B cell (primary cell): ENCODE measurements at regions not wholly inside any gene's neighbourhood (a gene's known extent, or its start where the extent isn't known, plus 50 kb on each side); places are given as distances from the start of the nearest gene placed in this dataset.

Experiments used
- ATAC-seq: fragments of 200-7000 bp; cut with Tn5 transposase; one replicate; pipeline ENCODE4 v1.10.0; 2021; ENCODE audit warnings: low read depth, mild to moderate bottlenecking, moderate number of reproducible peaks, moderate library complexity
- CTCF ChIA-PET: fragments of 350-600 bp; sonication (Branson Sonifier 250); formaldehyde crosslinking; loops from one replicate; lab custom pipeline; 2021; ENCODE audit warnings: antibody characterized with exemption, inconsistent platforms; lab: Charles Lee
- POLR2A ChIA-PET: fragments of 350-600 bp; sonication (Branson Sonifier 250); formaldehyde crosslinking; loops from one replicate; lab custom pipeline; 2021; ENCODE audit warnings: antibody characterized with exemption; lab: Charles Lee
- DNase-seq: peaks from one replicate; pipeline ENCODE4 v3.0.0; 2013
- H2AFZ ChIP-seq: 2 replicates; pipeline ENCODE4 v1.6.1; 2012; ENCODE audit warnings: mild to moderate bottlenecking, low read depth, low read length; ENCODE audit not compliant: insufficient read depth, poor library complexity, severe bottlenecking
- H3K27ac ChIP-seq, 2 donors: 1 replicate in 1 of 2; 2 replicates in 1 of 2; pipeline ENCODE4 v1.5.1; 2012 to 2013; ENCODE audit warnings: low read length in 2 of 2, mild to moderate bottlenecking in 2 of 2, moderate library complexity in 1 of 2
- H3K27me3 ChIP-seq, 4 experiments: fragments of 200-600 bp in 1 of 4; sonication (generic) in 1 of 4; replicated peaks in 1 of 4; 1 replicate in 2 of 4; 2 replicates in 2 of 4; pipeline versions ENCODE4 v1.6.1 to v1.7.0; 2013 to 2016; ENCODE audit warnings: low read length in 3 of 4, mild to moderate bottlenecking in 2 of 4, mixed read lengths in 1 of 4, moderate library complexity in 1 of 4; ENCODE audit not compliant: insufficient read depth in 4 of 4, control insufficient read depth in 3 of 4; ENCODE audit errors: control extremely low read depth in 1 of 4
- H3K36me3 ChIP-seq, 2 experiments: replicated peaks in 1 of 2; 1 replicate in 1 of 2; 2 replicates in 1 of 2; pipeline versions ENCODE4 v1.6.1 to v1.7.1; 2013; ENCODE audit warnings: low read length in 1 of 2; ENCODE audit not compliant: insufficient read depth in 2 of 2, control insufficient read depth in 1 of 2; ENCODE audit errors: control extremely low read depth in 1 of 2, extremely low read depth in 1 of 2
- H3K4me1 ChIP-seq, 2 donors: fragments of 200-600 bp in 1 of 2; sonication (generic) in 1 of 2; 1 replicate in 1 of 2; 2 replicates in 1 of 2; pipeline versions ENCODE4 v1.5.1 to v1.6.1; 2013 to 2017; ENCODE audit warnings: low read length in 2 of 2; ENCODE audit not compliant: control insufficient read depth in 2 of 2, insufficient read depth in 2 of 2
- H3K4me2 ChIP-seq: replicated peaks from 2 replicates; pipeline ENCODE3; 2012; ENCODE audit warnings: mild to moderate bottlenecking, low read depth, low read length; ENCODE audit not compliant: poor library complexity, severe bottlenecking
- H3K4me3 ChIP-seq, 5 experiments: fragments of 200-600 bp in 1 of 5; sonication (generic) in 1 of 5; 1 replicate in 3 of 5; 2 replicates in 2 of 5; pipeline versions ENCODE4 v1.5.1 to v1.7.0; 2011 to 2016; ENCODE audit warnings: low read length in 4 of 5, mild to moderate bottlenecking in 4 of 5, low read depth in 2 of 5, control low read depth in 1 of 5, moderate library complexity in 1 of 5; ENCODE audit not compliant: insufficient read depth in 1 of 5; ENCODE audit errors: control extremely low read depth in 1 of 5, extremely low read depth in 1 of 5
- H3K79me2 ChIP-seq: fragments of 200-600 bp; sonication (generic); one replicate; pipeline ENCODE4 v1.6.0; 2016; ENCODE audit warnings: low read length; ENCODE audit not compliant: control insufficient read depth, insufficient read depth
- H3K9ac ChIP-seq: fragments of 200-600 bp; sonication (generic); 2 replicates; pipeline ENCODE4 v1.6.1; 2017; ENCODE audit warnings: mild to moderate bottlenecking, low read length, moderate library complexity
- H3K9me3 ChIP-seq, 3 donors: one replicate each; pipeline versions ENCODE4 v1.6.1 to v1.7.1; 2013; ENCODE audit warnings: low read length in 2 of 3; ENCODE audit not compliant: control insufficient read depth in 2 of 3, insufficient read depth in 1 of 3; ENCODE audit errors: control extremely low read depth in 1 of 3
- H4K20me1 ChIP-seq: 2 replicates; pipeline ENCODE4 v1.6.0; 2012; ENCODE audit warnings: mild to moderate bottlenecking, low read length; ENCODE audit not compliant: insufficient read depth, control insufficient read depth, poor library complexity, severe bottlenecking
- H3K27ac Mint-ChIP-seq: one replicate; pipeline ENCODE4 v1.8.0; 2021; ENCODE audit warnings: mixed read lengths
- H3K27me3 Mint-ChIP-seq: one replicate; pipeline ENCODE4 v1.8.0; 2021; ENCODE audit warnings: mixed read lengths
- H3K4me1 Mint-ChIP-seq: one replicate; pipeline ENCODE4 v1.8.0; 2021; ENCODE audit warnings: mixed read lengths
- H3K4me3 Mint-ChIP-seq: one replicate; pipeline ENCODE4 v1.8.0; 2021; ENCODE audit warnings: mixed read lengths
- H3K9me3 Mint-ChIP-seq: one replicate; pipeline ENCODE4 v1.8.0; 2022; ENCODE audit warnings: mixed read lengths; ENCODE audit not compliant: insufficient read depth
- CTCF ChIP-seq: fragments of 200-600 bp; IDR thresholded peaks from one replicate; pipeline ENCODE4 v1.8.0; 2022; ENCODE audit warnings: antibody characterized with exemption, mild to moderate bottlenecking
- EZH2 ChIP-seq: IDR thresholded peaks from 2 replicates; pipeline ENCODE4 v1.6.1; 2012; ENCODE audit warnings: borderline replicate concordance, low read depth, mild to moderate bottlenecking, moderate library complexity, low read length; ENCODE audit not compliant: insufficient read depth, poor library complexity, severe bottlenecking
- WGBS: methylation state at CpG from one replicate; pipeline ENCODE4 v1.1.5; 2013; ENCODE audit warnings: missing lambda C conversion rate; ENCODE audit not compliant: insufficient coverage; 5-methylcytosine and 5-hydroxymethylcytosine counted together
- intact Hi-C: fragments of 100-400 bp; cut with micrococcal nuclease; formaldehyde crosslinking; loops from one replicate; pipeline ENCODE4 v1.10.0; 2022

- H3K4me3 ChIP-seq, result no peak overlapping the region
- no peak overlapping the region for H3K9ac ChIP-seq
- H3K9me3 Mint-ChIP-seq, result no peaks in the 10 kb centered on the region
- ChIA-PET CTCF (no interaction called here), POLR2A (no interaction called here)
- no peaks in the 10 kb centered on the region for H3K36me3 ChIP-seq
- no peak overlapping the region for H3K27ac ChIP-seq
- intact Hi-C loops, result no loop called here
- H3K4me1 Mint-ChIP-seq, result no peaks in the 10 kb centered on the region
- no peaks in the 10 kb centered on the region for H3K27me3 Mint-ChIP-seq
- WGBS, result 77% methylated on average over 7 of the region's 11 CpGs
- ATAC-seq (no peak), DNase-seq (no peak)
- H3K4me1 ChIP-seq, result no peaks in the 10 kb centered on the region
- no peak overlapping the region for H3K4me2 ChIP-seq
- TF ChIP-seq CTCF (no peak), EZH2 (no peak)
- no peaks in the 10 kb centered on the region for H4K20me1 ChIP-seq
- H3K9me3 ChIP-seq, result peaks cover 0 to 4% (median 0%) of the 10 kb centered on the region in 3 donors
- H3K27me3 ChIP-seq, result no peaks in the 10 kb centered on the region
- no peak overlapping the region for H2AFZ ChIP-seq
- H3K27ac Mint-ChIP-seq, result no peak overlapping the region
- no peak overlapping the region for H3K4me3 Mint-ChIP-seq
- no peaks in the 10 kb centered on the region for H3K79me2 ChIP-seq
Measured at GRCh38 chr15:96089405-96090058, 241.0 kb upstream of the NR2F2 start.

DNA sequence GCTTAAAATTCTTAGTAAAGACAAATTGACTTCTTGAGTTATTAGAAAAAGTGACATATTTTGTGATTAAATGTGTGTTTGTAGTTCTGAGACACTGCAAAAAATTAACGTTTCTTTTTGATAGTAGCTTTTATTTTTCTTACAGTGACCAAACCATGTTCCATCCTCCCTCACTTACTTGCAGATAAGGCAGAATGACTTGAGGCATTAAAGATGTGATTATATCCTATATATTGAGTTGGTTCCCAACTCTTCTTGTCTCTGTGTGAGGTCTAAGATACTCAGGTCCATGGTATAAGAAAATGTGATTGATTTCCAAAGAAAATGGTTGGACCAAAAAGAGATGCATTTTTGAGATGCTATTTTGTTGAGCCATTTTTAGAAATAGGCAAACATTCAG, 238.3 kb upstream of the NR2F2 start:
- H3K27me3 Mint-ChIP-seq, result no peaks in the 10 kb centered on the region
- no peak for DNase-seq
- TF ChIP-seq EZH2, result no peak
- no peak for TF ChIP-seq CTCF
- H3K4me3 ChIP-seq, result no peak overlapping the region
- H3K27me3 ChIP-seq, result no peaks in the 10 kb centered on the region
- H2AFZ ChIP-seq, result no peak overlapping the region
- CTCF ChIA-PET, result no interaction called here
- H3K4me2 ChIP-seq, result no peak overlapping the region
- H3K9me3 Mint-ChIP-seq, result peaks cover 2% of the 10 kb centered on the region
- no peak overlapping the region for H3K27ac ChIP-seq
- H3K4me1 ChIP-seq, result no peaks in the 10 kb centered on the region
- no peaks in the 10 kb centered on the region for H3K79me2 ChIP-seq
- intact Hi-C loops, result no loop called here
- no CpG with 5 or more reads among the region's 1 CpG for WGBS
- no peaks in the 10 kb centered on the region for H3K36me3 ChIP-seq
- H3K27ac Mint-ChIP-seq, result no peak overlapping the region
- H3K9ac ChIP-seq, result no peak overlapping the region
- POLR2A ChIA-PET, result no interaction called here
- no peak overlapping the region for H3K4me3 Mint-ChIP-seq
- no peaks in the 10 kb centered on the region for H3K9me3 ChIP-seq
- H4K20me1 ChIP-seq, result no peaks in the 10 kb centered on the region
- H3K4me1 Mint-ChIP-seq, result no peaks in the 10 kb centered on the region
- ATAC-seq, result no peak
